ENCODE measurements at regions not wholly inside any gene's neighbourhood (a gene's known extent, or its start where the extent isn't known, plus 50 kb on each side); places are given as distances from the start of the nearest gene placed in this dataset.

GRCh38 chr7:83782628-83783027 lies 133.7 kb upstream of the SEMA3E start:
- Mint-ChIP-seq H3K9me3 (peaks cover 4 to 7% (median 4%) of the 10 kb centered on the region in 3 donors), H3K27ac (no peak overlapping the region), H3K27me3 (no peaks in the 10 kb centered on the region), H3K4me3 (no peak overlapping the region), H3K36me3 (no peaks in the 10 kb centered on the region), H3K4me1 (no peaks in the 10 kb centered on the region)
- no CpG with 5 or more reads among the region's 2 CpGs for WGBS (ENCODE audit: insufficient coverage)
- Histone ChIP-seq H3K4me3 (ENCODE audit: control insufficient read depth in 1 of 2, extremely low read depth in 1 of 2, low read length in 1 of 2) (no peak overlapping the region), H3K27me3 (replicated peaks in 1 of 2; ENCODE audit: control insufficient read depth in 2 of 2, extremely low read depth in 1 of 2, insufficient read depth in 2 of 2, low read length in 1 of 2) (no peaks in the 10 kb centered on the region), H3K27ac (ENCODE audit: low read length) (no peak overlapping the region), H3K4me1 (ENCODE audit: control insufficient read depth in 1 of 2, extremely low read depth in 1 of 2, insufficient read depth in 2 of 2, low read length in 2 of 2) (no peaks in the 10 kb centered on the region), H3K36me3 (ENCODE audit: control insufficient read depth in 2 of 2, extremely low read depth in 1 of 2, insufficient read depth in 1 of 2, low read length in 1 of 2) (no peaks in the 10 kb centered on the region), H3K9me3 (no peaks in the 10 kb centered on the region)
- CTCF ChIA-PET, result no interaction called here
- DNase-seq (no peak), ATAC-seq (replicated peaks in 1 of 4) (no peak)
- POLR2A ChIA-PET, result no interaction called here

- no peak overlapping the region for H3K27ac ChIP-seq (ENCODE audit: low read length)
- no peaks in the 10 kb centered on the region for H3K36me3 ChIP-seq (ENCODE audit: control insufficient read depth in 2 of 2, extremely low read depth in 1 of 2, insufficient read depth in 1 of 2, low read length in 1 of 2)
- H3K27me3 ChIP-seq (replicated peaks in 1 of 2; ENCODE audit: control insufficient read depth in 2 of 2, extremely low read depth in 1 of 2, insufficient read depth in 2 of 2, low read length in 1 of 2), result no peaks in the 10 kb centered on the region
- Mint-ChIP-seq H3K27me3 (no peaks in the 10 kb centered on the region), H3K4me3 (no peak overlapping the region), H3K27ac (no peak overlapping the region), H3K36me3 (no peaks in the 10 kb centered on the region), H3K4me1 (no peaks in the 10 kb centered on the region), H3K9me3 (peaks cover 4 to 14% (median 8%) of the 10 kb centered on the region in 3 donors)
- H3K4me1 ChIP-seq (ENCODE audit: control insufficient read depth in 1 of 2, extremely low read depth in 1 of 2, insufficient read depth in 2 of 2, low read length in 2 of 2), result no peaks in the 10 kb centered on the region
- CTCF ChIA-PET, result no interaction called here
- H3K9me3 ChIP-seq, result no peaks in the 10 kb centered on the region
- ATAC-seq (replicated peaks in 1 of 4) (no peak), DNase-seq (no peak)
- no peak overlapping the region for H3K4me3 ChIP-seq (ENCODE audit: control insufficient read depth in 1 of 2, extremely low read depth in 1 of 2, low read length in 1 of 2)
- WGBS (ENCODE audit: insufficient coverage), result no CpG with 5 or more reads among the region's 1 CpG
- POLR2A ChIA-PET, result no interaction called here
Measured at GRCh38 chr7:83778073-83778443, 129.1 kb upstream of the SEMA3E start.

- no peak overlapping the region for H3K4me3 Mint-ChIP-seq
- H3K4me1 Mint-ChIP-seq, result no peaks in the 10 kb centered on the region
- Histone ChIP-seq H3K27me3 (replicated peaks in 1 of 2; ENCODE audit: control insufficient read depth in 2 of 2, extremely low read depth in 1 of 2, insufficient read depth in 2 of 2, low read length in 1 of 2) (no peaks in the 10 kb centered on the region), H3K36me3 (ENCODE audit: control insufficient read depth in 2 of 2, extremely low read depth in 1 of 2, insufficient read depth in 1 of 2, low read length in 1 of 2) (no peaks in the 10 kb centered on the region), H3K27ac (ENCODE audit: low read length) (no peak overlapping the region), H3K4me3 (ENCODE audit: control insufficient read depth in 1 of 2, extremely low read depth in 1 of 2, low read length in 1 of 2) (no peak overlapping the region), H3K9me3 (no peaks in the 10 kb centered on the region), H3K4me1 (ENCODE audit: control insufficient read depth in 1 of 2, extremely low read depth in 1 of 2, insufficient read depth in 2 of 2, low read length in 2 of 2) (no peaks in the 10 kb centered on the region)
- H3K36me3 Mint-ChIP-seq, result no peaks in the 10 kb centered on the region
- ChIA-PET CTCF (no interaction called here), POLR2A (no interaction called here)
- no CpG with 5 or more reads among the region's 5 CpGs for WGBS (ENCODE audit: insufficient coverage)
- no peaks in the 10 kb centered on the region for H3K27me3 Mint-ChIP-seq
- DNase-seq, result no peak
- H3K27ac Mint-ChIP-seq, result no peak overlapping the region
- ATAC-seq (replicated peaks in 1 of 4), result no peak
- H3K9me3 Mint-ChIP-seq, result peaks cover 4 to 14% (median 9%) of the 10 kb centered on the region in 3 donors
Measured at GRCh38 chr7:83777406-83778072, 128.6 kb upstream of the SEMA3E start.

GRCh38 chr7:83769407-83769806 lies 120.5 kb upstream of the SEMA3E start:
- Mint-ChIP-seq H3K9me3 (peaks cover 0 to 14% (median 6%) of the 10 kb centered on the region in 3 donors), H3K4me1 (no peaks in the 10 kb centered on the region), H3K4me3 (no peak overlapping the region), H3K27me3 (no peaks in the 10 kb centered on the region), H3K27ac (no peak overlapping the region), H3K36me3 (no peaks in the 10 kb centered on the region)
- Histone ChIP-seq H3K36me3 (ENCODE audit: control insufficient read depth in 2 of 2, extremely low read depth in 1 of 2, insufficient read depth in 1 of 2, low read length in 1 of 2) (no peaks in the 10 kb centered on the region), H3K9me3 (no peaks in the 10 kb centered on the region), H3K27ac (ENCODE audit: low read length) (no peak overlapping the region), H3K27me3 (replicated peaks in 1 of 2; ENCODE audit: control insufficient read depth in 2 of 2, extremely low read depth in 1 of 2, insufficient read depth in 2 of 2, low read length in 1 of 2) (no peaks in the 10 kb centered on the region), H3K4me1 (ENCODE audit: control insufficient read depth in 1 of 2, extremely low read depth in 1 of 2, insufficient read depth in 2 of 2, low read length in 2 of 2) (no peaks in the 10 kb centered on the region), H3K4me3 (ENCODE audit: control insufficient read depth in 1 of 2, extremely low read depth in 1 of 2, low read length in 1 of 2) (no peak overlapping the region)
- ChIA-PET CTCF (no interaction called here), POLR2A (no interaction called here)
- ATAC-seq (replicated peaks in 1 of 4) (no peak), DNase-seq (no peak)
- WGBS (ENCODE audit: insufficient coverage), result no CpG with 5 or more reads among the region's 3 CpGs

GRCh38 chr7:83751217-83751616 lies 102.3 kb upstream of the SEMA3E start:
- Histone ChIP-seq H3K36me3 (ENCODE audit: control insufficient read depth in 2 of 2, extremely low read depth in 1 of 2, insufficient read depth in 1 of 2, low read length in 1 of 2) (no peaks in the 10 kb centered on the region), H3K4me1 (ENCODE audit: control insufficient read depth in 1 of 2, extremely low read depth in 1 of 2, insufficient read depth in 2 of 2, low read length in 2 of 2) (no peaks in the 10 kb centered on the region), H3K9me3 (no peaks in the 10 kb centered on the region), H3K27ac (ENCODE audit: low read length) (no peak overlapping the region), H3K4me3 (ENCODE audit: control insufficient read depth in 1 of 2, extremely low read depth in 1 of 2, low read length in 1 of 2) (no peak overlapping the region), H3K27me3 (replicated peaks in 1 of 2; ENCODE audit: control insufficient read depth in 2 of 2, extremely low read depth in 1 of 2, insufficient read depth in 2 of 2, low read length in 1 of 2) (no peaks in the 10 kb centered on the region)
- ChIA-PET POLR2A (interaction anchor here in 1 of 2 donors (0.6 kb wide), 1 partner anchor 98 kb away, joined by 3 read pairs; no protein-coding TSS in a partner anchor), CTCF (no interaction called here)
- Mint-ChIP-seq H3K36me3 (no peaks in the 10 kb centered on the region), H3K4me1 (no peaks in the 10 kb centered on the region), H3K27ac (no peak overlapping the region), H3K9me3 (peaks cover 0 to 13% (median 11%) of the 10 kb centered on the region in 3 donors), H3K4me3 (no peak overlapping the region), H3K27me3 (no peaks in the 10 kb centered on the region)
- no CpG with 5 or more reads among the region's 1 CpG for WGBS (ENCODE audit: insufficient coverage)
- no peak for ATAC-seq (replicated peaks in 1 of 4)
- DNase-seq, result no peak

- POLR2A ChIA-PET, result no interaction called here
- CTCF ChIA-PET, result no interaction called here
- Histone ChIP-seq H3K27ac (ENCODE audit: low read length) (no peak overlapping the region), H3K4me3 (ENCODE audit: control insufficient read depth in 1 of 2, extremely low read depth in 1 of 2, low read length in 1 of 2) (no peak overlapping the region), H3K9me3 (no peaks in the 10 kb centered on the region), H3K27me3 (replicated peaks in 1 of 2; ENCODE audit: control insufficient read depth in 2 of 2, extremely low read depth in 1 of 2, insufficient read depth in 2 of 2, low read length in 1 of 2) (no peaks in the 10 kb centered on the region), H3K36me3 (ENCODE audit: control insufficient read depth in 2 of 2, extremely low read depth in 1 of 2, insufficient read depth in 1 of 2, low read length in 1 of 2) (no peaks in the 10 kb centered on the region), H3K4me1 (ENCODE audit: control insufficient read depth in 1 of 2, extremely low read depth in 1 of 2, insufficient read depth in 2 of 2, low read length in 2 of 2) (no peaks in the 10 kb centered on the region)
- DNase-seq (no peak), ATAC-seq (replicated peaks in 1 of 4) (no peak)
- H3K27ac Mint-ChIP-seq, result no peak overlapping the region
- H3K4me1 Mint-ChIP-seq, result no peaks in the 10 kb centered on the region
- H3K4me3 Mint-ChIP-seq, result no peak overlapping the region
- H3K9me3 Mint-ChIP-seq, result peaks cover 0 to 13% (median 8%) of the 10 kb centered on the region in 3 donors
- no peaks in the 10 kb centered on the region for H3K36me3 Mint-ChIP-seq
- no peaks in the 10 kb centered on the region for H3K27me3 Mint-ChIP-seq
- 94% methylated on average over 26 of the region's 31 CpGs for WGBS (ENCODE audit: insufficient coverage)
Measured at GRCh38 chr7:83749495-83749894, 100.6 kb upstream of the SEMA3E start.

GRCh38 chr7:83739527-83739926 lies 90.6 kb upstream of the SEMA3E start:
- H3K27ac Mint-ChIP-seq, result no peak overlapping the region
- no peaks in the 10 kb centered on the region for H3K27me3 ChIP-seq (replicated peaks in 1 of 2; ENCODE audit: control insufficient read depth in 2 of 2, extremely low read depth in 1 of 2, insufficient read depth in 2 of 2, low read length in 1 of 2)
- H3K36me3 Mint-ChIP-seq, result no peaks in the 10 kb centered on the region
- H3K27me3 Mint-ChIP-seq, result no peaks in the 10 kb centered on the region
- no peak overlapping the region for H3K27ac ChIP-seq (ENCODE audit: low read length)
- ATAC-seq (replicated peaks in 1 of 4), result no peak
- no peak overlapping the region for H3K4me3 Mint-ChIP-seq
- POLR2A ChIA-PET, result no interaction called here
- peaks cover 0 to 9% (median 4%) of the 10 kb centered on the region in 3 donors for H3K9me3 Mint-ChIP-seq
- H3K9me3 ChIP-seq, result no peaks in the 10 kb centered on the region
- H3K4me3 ChIP-seq (ENCODE audit: control insufficient read depth in 1 of 2, extremely low read depth in 1 of 2, low read length in 1 of 2), result no peak overlapping the region
- WGBS (ENCODE audit: insufficient coverage), result no CpG with 5 or more reads among the region's 2 CpGs
- no peaks in the 10 kb centered on the region for H3K4me1 ChIP-seq (ENCODE audit: control insufficient read depth in 1 of 2, extremely low read depth in 1 of 2, insufficient read depth in 2 of 2, low read length in 2 of 2)
- CTCF ChIA-PET, result no interaction called here
- no peaks in the 10 kb centered on the region for H3K36me3 ChIP-seq (ENCODE audit: control insufficient read depth in 2 of 2, extremely low read depth in 1 of 2, insufficient read depth in 1 of 2, low read length in 1 of 2)
- DNase-seq, result no peak
- no peaks in the 10 kb centered on the region for H3K4me1 Mint-ChIP-seq
